OCI-LY3 (cell line): ENCODE measurements at regions not wholly inside any gene's neighbourhood (a gene's known extent, or its start where the extent isn't known, plus 50 kb on each side); places are given as distances from the start of the nearest gene placed in this dataset.

Source experiments
- H2AFZ ChIP-seq: fragments of 200-600, 300-600 bp; shearing (Covaris generic); 2 replicates; pipeline ENCODE4 v1.6.0; 2014; ENCODE audit warnings: antibody characterized with exemption, low read depth, low read length
- H3K27ac ChIP-seq: fragments of 200-600, 300-600 bp; sonication (generic); 2 replicates; pipeline ENCODE4 v1.5.1; 2014; ENCODE audit warnings: mild to moderate bottlenecking, low read length, moderate library complexity, mixed read lengths
- H3K27me3 ChIP-seq: fragments of 200-600, 300-600 bp; sonication (generic); 2 replicates; pipeline ENCODE4 v1.6.1; 2014; ENCODE audit warnings: low read depth, low read length, mixed read lengths
- H3K36me3 ChIP-seq: fragments of 200-600, 300-600 bp; sonication (generic); replicated peaks from 2 replicates; pipeline ENCODE3; 2014; ENCODE audit warnings: low read depth, low read length, mixed read lengths
- H3K4me1 ChIP-seq: fragments of 300-600, 200-600 bp; sonication (generic); 2 replicates; pipeline ENCODE4 v1.6.1; 2014; ENCODE audit warnings: low read length, mixed read lengths
- H3K4me2 ChIP-seq: fragments of 200-600, 300-600 bp; sonication (generic); 2 replicates; pipeline ENCODE4 v1.6.1; 2014; ENCODE audit warnings: low read length, mixed read lengths
- H3K4me3 ChIP-seq: fragments of 300-600, 200-600 bp; sonication (generic); 2 replicates; pipeline ENCODE4 v1.5.1; 2014; ENCODE audit warnings: antibody characterized with exemption, mild to moderate bottlenecking, low read length, moderate library complexity
- H3K79me2 ChIP-seq: fragments of 300-600, 200-600 bp; shearing (Covaris generic); 2 replicates; pipeline ENCODE4 v1.6.1; 2014; ENCODE audit warnings: mild to moderate bottlenecking, low read length, mixed read lengths
- H3K9ac ChIP-seq: fragments of 300-600, 200-600 bp; shearing (Covaris generic); 2 replicates; pipeline ENCODE4 v1.6.0; 2014; ENCODE audit warnings: mild to moderate bottlenecking, low read length, moderate library complexity
- H3K9me3 ChIP-seq: fragments of 200-600, 300-600 bp; shearing (Covaris generic); 2 replicates; pipeline ENCODE4 v1.6.1; 2014; ENCODE audit warnings: low read length, mixed read lengths; ENCODE audit not compliant: insufficient read depth
- H4K20me1 ChIP-seq: fragments of 200-600, 300-600 bp; sonication (generic); 2 replicates; pipeline ENCODE4 v1.6.1; 2016; ENCODE audit warnings: low read length, mixed read lengths; ENCODE audit not compliant: insufficient read depth
- CTCF ChIP-seq: fragments of 200-600, 300-600 bp; sonication (generic); IDR thresholded peaks from 2 replicates; pipeline ENCODE4 v1.5.1; 2014; ENCODE audit warnings: antibody characterized with exemption, low read length, low read depth
- EZH2phosphoT487 ChIP-seq: fragments of 200-600 bp; shearing (Covaris generic); IDR thresholded peaks from 2 replicates; pipeline ENCODE4 v1.6.1; 2018; ENCODE audit warnings: antibody characterized with exemption, mixed run types, low read depth

DNA sequence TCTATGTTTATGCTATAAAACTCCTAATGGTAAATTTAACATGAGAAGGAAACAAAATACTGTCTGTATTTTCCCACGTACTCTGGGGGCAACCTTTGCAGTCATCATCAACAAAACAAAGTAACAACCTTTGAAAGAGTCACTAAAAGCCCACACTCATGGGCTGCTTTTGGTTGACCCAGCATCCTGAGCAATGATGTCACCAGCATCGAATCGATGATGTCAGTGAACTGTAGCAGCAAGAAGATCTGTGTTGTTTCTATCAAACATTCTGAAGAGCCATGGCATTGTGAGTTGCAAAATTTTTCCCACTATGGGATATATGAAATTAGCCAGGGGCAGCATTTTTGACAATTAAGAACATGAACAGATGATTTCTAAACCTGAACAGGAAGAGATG is 300.1 kb downstream of the HIVEP2 start:
- TF ChIP-seq CTCF (no peak), EZH2phosphoT487 (no peak)
- H3K4me1 ChIP-seq: no peaks in the 10 kb centered on the region
- no peaks in the 10 kb centered on the region for H3K36me3 ChIP-seq
- H3K4me3 ChIP-seq: no peak overlapping the region
- H3K9ac ChIP-seq: no peak overlapping the region
- 0 out of 2 replicates have a peak, but pooled peaks cover 5% of the 10 kb centered on the region for H3K27me3 ChIP-seq
- H3K79me2 ChIP-seq: no peaks in the 10 kb centered on the region
- H3K27ac ChIP-seq: no peak overlapping the region
- H3K9me3 ChIP-seq: no peaks in the 10 kb centered on the region
- no peak overlapping the region for H3K4me2 ChIP-seq
- no peaks in the 10 kb centered on the region for H4K20me1 ChIP-seq
- no peak overlapping the region for H2AFZ ChIP-seq

GRCh38 chr6:142645663-142646062 is 299.3 kb downstream of the HIVEP2 start:
- Histone ChIP-seq H3K27me3 (0 out of 2 replicates have a peak, but pooled peaks cover 5% of the 10 kb centered on the region), H3K79me2 (no peaks in the 10 kb centered on the region), H3K4me3 (no peak overlapping the region), H3K9me3 (no peaks in the 10 kb centered on the region), H3K4me1 (no peaks in the 10 kb centered on the region), H3K27ac (no peak overlapping the region), H2AFZ (no peak overlapping the region), H3K36me3 (no peaks in the 10 kb centered on the region), H3K9ac (no peak overlapping the region), H3K4me2 (no peak overlapping the region), H4K20me1 (no peaks in the 10 kb centered on the region)
- TF ChIP-seq EZH2phosphoT487 (no peak), CTCF (no peak)

- no peak overlapping the region for H2AFZ ChIP-seq
- H3K79me2 ChIP-seq: no peaks in the 10 kb centered on the region
- TF ChIP-seq EZH2phosphoT487 (no peak), CTCF (no peak)
- H4K20me1 ChIP-seq: no peaks in the 10 kb centered on the region
- no peaks in the 10 kb centered on the region for H3K36me3 ChIP-seq
- no peak overlapping the region for H3K9ac ChIP-seq
- H3K27me3 ChIP-seq: 0 out of 2 replicates have a peak, but pooled peaks cover 5% of the 10 kb centered on the region
- no peak overlapping the region for H3K4me2 ChIP-seq
- no peak overlapping the region for H3K4me3 ChIP-seq
- H3K4me1 ChIP-seq: no peaks in the 10 kb centered on the region
- H3K27ac ChIP-seq: no peak overlapping the region
- H3K9me3 ChIP-seq: no peaks in the 10 kb centered on the region
These were observed 297.4 kb downstream of the HIVEP2 start for GRCh38 chr6:142647449-142648035.

- H3K9me3 ChIP-seq: no peaks in the 10 kb centered on the region
- H3K4me2 ChIP-seq: no peak overlapping the region
- H3K4me1 ChIP-seq: no peaks in the 10 kb centered on the region
- no peaks in the 10 kb centered on the region for H3K79me2 ChIP-seq
- no peak overlapping the region for H3K27ac ChIP-seq
- H3K9ac ChIP-seq: no peak overlapping the region
- H2AFZ ChIP-seq: no peak overlapping the region
- H3K4me3 ChIP-seq: no peak overlapping the region
- H4K20me1 ChIP-seq: no peaks in the 10 kb centered on the region
- H3K27me3 ChIP-seq: 0 out of 2 replicates have a peak, but pooled peaks cover 5% of the 10 kb centered on the region
- no peaks in the 10 kb centered on the region for H3K36me3 ChIP-seq
- TF ChIP-seq EZH2phosphoT487: no peak
- no peak for TF ChIP-seq CTCF
These were observed 296.9 kb downstream of the HIVEP2 start for GRCh38 chr6:142648036-142648451.
